T-helper 1 cell treated with Interleukin-12 subunit alpha and Interleukin-12 subunit beta and Interleukin-4 antibody, amounts not matched to agents 30 ng/mL and 1 ng/mL, for 36 hours (primary cell): ENCODE measurements at regions not wholly inside any gene's neighbourhood (a gene's known extent, or its start where the extent isn't known, plus 50 kb on each side); places are given as distances from the start of the nearest gene placed in this dataset.
"Not testable (repeated sequence)": the region's sequence is repeated elsewhere in the genome, so short reads cannot be mapped to it uniquely, and the experiment has no call there.

ENCODE experiments used
- intact Hi-C: fragments of 100-400 bp; cut with micrococcal nuclease; formaldehyde crosslinking; loops from one replicate; pipeline ENCODE4 v1.15.1; 2024

DNA sequence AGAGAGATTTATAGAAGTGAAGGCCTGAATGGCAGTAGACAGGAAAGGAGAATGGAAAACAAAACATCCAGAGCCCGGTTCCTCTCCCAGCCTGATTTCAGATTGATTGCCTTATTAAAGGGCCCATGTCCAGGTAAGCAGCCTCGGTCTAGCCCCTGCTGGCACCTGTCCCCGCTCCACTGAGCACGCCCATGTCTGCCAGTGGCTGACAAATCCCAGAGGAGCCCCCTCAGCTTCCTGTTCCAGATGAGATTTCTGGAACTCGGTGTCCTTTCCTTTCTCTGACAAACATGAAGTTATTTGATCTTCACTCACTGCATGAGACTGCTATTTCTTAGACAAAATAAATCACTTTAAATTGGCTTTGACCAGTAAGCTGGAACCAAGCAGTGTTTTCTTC lies 187.0 kb upstream of the ADCY2 start:
- intact Hi-C loops = no loop called here

DNA sequence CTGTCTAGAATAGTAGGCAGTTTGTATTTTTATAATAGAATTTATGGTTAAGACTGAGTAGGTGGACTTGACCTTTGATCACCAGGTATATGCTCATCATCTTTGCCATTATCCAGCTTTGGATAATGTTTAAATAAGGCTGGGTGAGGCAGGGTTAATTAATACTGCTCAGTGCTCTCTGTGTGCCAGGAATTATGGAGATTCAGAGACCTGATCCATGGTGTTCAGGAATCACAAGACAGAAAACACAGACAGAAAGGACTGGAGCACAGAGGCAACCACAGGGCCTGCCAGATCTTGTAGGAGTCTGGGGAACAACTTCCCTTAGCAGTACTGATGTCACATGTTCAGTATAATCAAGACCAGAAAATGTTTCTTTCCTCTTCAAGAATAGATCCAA lies 186.3 kb upstream of the ADCY2 start:
- intact Hi-C loops = no loop called here

DNA sequence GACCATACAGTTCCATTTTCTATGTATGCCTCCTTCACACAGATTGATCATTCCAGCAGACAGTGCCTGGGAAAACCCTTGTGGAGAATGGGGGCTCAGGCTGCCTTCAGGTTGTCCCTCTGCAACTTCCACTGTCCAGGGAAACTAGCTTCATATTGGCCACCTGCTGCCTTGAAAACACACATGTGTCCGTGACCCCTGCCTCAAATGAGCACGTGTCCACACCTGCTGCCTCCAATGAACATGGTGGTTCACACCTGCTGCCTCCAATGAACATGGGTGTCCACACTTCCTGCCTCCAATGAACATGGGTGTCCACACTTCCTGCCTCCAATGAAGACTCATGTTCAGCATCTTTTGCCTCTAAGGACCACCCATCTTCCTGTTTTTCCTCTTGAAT lies 185.4 kb upstream of the ADCY2 start:
- intact Hi-C loops = no loop called here

DNA sequence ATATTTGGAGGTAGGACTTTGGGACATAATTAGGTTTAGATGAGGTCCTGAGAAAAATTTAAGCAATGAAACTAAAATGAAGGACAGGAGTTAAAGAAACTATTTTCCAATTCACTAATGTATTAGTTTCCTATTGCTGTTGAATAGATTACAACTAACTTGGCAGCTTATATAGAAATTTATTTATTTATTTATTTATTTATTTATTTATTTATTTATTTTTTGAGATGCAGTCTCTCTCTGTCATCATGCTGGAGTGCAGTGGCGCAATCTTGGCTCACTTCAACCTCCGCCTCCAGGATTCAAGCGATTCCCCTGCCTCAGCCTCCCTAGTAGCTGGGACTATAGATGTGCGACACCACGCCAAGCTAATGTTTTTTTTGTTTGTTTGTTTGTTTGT lies 182.4 kb upstream of the ADCY2 start:
- intact Hi-C loops = no loop called here

DNA sequence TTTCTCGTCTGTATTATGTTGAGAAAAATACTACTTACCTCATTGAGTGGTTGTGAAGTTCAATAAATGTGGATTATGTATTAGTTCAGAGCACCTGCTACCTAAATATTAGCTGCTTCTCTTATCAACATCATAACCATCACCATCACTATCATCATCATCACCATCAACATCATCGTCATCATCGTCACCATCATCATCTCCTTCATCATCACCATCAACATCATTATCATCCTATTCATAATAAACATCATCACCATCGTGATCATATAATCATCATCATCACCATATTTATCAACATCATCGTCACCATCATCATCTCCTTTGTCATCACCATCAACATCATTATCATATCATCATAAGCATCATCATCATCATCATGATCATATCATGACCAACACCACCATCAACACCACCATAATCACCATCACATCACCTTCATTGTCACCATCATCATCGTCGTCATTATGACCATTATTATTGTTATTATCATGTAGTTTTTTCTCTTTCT lies 181.0 kb upstream of the ADCY2 start:
- intact Hi-C loops = no loop called here

DNA sequence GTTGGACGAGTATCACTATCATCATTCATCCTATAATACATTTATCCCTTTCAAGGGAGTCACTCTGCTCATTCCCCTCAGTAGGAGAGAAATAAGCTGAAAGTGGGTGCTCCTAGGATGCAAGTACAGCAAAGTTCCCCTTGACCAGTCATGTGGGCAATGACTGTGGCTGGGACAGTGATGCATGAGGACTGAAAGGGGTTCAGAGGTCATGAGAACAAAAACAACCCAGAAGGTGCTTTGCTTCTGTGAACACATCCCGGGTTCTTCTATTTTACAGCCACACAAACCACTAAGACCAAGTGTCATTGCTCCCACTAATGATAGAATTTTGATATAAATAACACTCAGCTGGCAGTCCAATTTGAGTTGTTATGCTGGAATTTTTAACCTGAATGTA lies 177.8 kb upstream of the ADCY2 start:
- intact Hi-C loops = no loop called here

DNA sequence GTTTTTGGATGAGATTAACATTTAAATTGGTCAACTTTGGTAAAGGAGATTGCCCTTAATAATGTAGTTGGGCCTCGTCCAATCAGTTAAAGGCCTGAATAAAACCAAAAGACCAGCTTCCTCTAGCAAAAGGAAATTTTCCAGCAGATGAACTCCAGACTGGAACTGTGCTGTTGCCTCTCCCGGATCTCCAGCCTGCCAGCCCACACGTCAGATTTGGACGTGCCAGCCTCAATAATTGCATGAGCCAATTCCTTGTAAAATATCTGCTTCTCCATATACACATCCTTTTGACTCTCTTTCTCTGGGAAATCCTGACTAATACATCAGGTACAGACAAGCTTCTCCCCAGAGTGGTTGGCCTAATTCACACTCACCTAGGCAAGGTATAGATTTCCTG lies 175.8 kb upstream of the ADCY2 start:
- intact Hi-C loops = no loop called here

DNA sequence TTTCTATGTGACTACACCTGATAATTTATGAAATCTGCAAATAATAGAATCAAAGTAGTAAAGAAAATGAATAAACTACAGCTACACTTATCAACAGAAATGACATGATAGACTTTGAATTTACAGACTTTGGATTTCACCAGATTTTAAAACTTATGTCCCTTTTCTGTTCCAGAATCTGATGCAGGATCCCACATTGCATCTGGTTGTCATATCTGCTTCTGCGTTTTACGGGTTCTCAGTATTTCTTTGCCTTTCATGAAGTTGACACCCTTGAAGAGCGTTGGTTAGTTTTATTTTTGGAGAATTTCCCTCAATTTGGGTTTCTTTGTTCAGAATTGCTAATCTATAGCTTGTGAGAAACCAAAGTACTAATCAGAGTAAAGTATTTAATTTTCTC lies 174.9 kb upstream of the ADCY2 start:
- intact Hi-C loops = no loop called here

DNA sequence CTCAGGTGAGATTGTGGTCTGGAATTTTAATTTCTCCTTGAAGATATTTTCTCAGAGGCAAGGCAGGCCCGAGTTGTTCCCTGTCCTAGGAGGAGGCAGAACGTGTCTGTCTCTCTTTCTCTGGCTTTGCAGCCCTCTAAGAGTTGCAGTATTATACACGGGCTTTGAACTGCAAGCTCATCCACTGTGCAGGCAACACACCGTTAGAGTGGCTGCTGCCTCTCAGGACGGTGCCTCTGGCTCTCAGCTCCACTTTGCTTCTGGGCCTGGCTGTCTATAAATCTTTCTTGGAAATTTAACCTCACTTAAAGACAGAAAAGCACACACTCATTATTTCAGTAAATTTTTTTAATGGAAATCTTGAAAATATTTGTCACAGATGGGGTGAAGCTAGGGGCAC lies 170.1 kb upstream of the ADCY2 start:
- intact Hi-C loops = no loop called here

DNA sequence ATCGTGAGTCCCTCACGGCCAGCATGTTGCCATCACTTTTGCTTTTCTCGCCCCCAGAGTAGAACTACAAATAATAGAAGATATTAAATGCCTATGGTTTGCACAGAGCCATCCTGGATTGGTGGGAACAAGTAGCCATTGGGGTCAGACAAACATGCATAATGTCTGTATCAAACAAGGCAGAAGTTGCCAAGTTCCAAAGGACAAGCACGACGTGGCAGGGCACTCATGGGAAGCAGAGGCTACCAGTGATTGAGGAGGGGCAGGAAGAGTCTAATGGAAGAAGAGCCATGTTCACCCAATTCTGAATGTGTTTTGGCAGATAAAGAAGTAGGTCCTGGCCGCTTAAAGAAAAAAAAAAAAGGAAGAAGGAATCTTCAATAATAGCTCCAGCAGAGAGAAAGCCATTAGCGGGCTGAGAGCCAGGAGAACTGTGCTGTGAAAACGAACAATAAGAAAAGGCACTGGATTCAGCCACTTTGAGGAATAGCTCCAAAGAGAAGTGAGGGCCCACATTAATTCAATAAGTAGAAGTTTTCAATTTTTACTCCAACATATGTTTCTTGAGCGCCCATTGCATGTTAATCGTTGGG lies 153.7 kb upstream of the ADCY2 start:
- intact Hi-C loops = no loop called here

DNA sequence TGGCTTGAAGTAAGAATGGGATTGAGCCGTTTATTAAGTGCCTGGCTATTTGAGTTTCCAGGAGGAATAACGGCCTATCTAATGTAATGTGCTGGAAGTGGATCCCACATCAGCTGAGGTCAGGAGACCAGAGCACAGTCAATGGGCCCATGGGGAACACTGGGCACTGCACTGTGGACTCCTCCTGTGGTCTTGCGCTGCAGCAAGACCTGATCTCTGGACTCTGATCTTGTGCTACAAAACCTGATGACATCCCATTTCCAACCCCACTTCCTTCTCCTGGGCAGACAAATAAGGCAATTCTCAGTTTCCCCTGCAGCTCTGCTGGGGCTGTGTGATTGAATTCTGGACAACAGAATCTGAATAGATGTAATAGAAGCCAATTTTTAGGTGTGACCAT lies 151.7 kb upstream of the ADCY2 start:
- intact Hi-C loops = no loop called here

DNA sequence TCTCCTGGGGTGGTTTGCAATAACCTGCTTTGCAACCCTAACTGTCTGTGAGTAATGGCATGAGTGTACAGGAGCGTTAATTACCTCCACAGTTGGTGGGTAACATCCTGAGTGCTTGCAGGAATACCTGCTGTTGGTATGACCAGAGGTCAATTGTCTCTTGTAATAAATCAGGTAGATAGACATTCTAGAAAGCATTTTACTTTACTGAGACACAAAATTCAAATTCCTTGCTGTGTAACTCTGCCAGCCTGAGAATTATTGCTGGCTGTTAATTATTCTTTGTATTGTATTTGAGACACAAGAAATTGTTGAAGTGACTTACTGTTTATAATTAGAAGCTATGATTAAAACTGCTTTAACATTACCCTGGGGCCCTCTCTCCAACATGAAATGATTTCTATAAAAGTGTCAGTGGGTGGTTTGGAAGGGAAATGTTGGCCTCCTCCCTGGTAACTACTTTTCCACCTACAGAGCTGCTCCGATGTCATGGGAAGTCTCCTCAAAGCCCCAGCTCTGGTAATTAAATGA lies 150.8 kb upstream of the ADCY2 start:
- intact Hi-C loops = no loop called here

DNA sequence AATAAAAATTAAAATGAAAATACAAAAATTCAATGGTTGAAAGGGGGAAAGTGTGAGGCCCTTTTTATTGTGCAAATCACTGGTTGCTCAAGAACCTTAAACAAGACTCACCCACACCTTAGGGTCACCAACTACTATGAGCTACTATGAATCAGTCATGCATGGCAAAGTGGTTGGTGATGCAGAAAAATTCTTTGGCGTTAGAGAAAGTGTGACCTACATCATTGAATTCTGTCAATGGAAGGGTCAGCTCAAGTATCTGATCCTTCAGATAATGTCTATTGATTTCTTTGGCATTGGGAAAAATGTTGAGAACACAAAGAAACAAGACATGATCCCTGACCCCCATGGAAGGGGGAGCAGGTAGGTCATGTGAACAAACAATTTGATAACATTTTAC lies 149.7 kb upstream of the ADCY2 start:
- intact Hi-C loops = no loop called here

DNA sequence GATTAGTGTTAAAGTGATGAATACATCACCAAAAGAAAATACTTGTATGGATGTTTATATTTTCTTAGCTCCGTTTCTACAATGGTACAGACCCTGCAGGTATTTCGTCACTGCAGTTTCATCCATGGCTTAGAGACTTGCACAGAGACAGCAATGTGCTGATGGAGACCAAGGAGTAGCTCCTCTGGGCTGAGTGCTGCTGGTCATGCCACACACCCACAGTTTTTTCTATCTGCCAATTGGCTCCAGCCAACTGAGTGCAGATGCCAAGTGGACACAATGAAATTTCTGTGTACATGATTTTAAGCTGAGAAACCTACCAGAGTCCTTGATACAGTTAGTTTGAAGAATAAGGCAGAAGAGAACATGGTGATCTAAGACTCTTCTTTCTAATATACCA lies 145.9 kb upstream of the ADCY2 start:
- intact Hi-C loops = loop anchor here (10.0 kb wide), 1 partner anchor 495 kb away; no protein-coding TSS in a partner anchor

DNA sequence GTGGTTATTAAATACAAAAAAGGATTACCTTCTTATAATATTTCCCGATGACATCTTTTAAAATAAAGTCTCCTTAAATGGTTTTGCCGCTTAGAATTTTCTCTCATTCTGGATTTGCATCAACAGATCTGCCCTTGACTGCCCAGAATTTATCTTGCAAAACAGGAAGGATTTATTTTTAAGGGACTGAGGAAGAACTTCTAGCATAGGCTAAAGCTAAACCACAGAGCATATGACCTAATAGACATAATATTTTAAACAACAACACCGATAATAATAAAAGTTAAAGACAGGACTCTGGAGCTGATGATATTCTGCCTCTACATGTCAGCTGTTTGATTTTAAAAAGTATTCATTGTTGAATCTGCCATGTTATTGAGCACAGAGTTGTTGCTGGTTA lies 145.3 kb upstream of the ADCY2 start:
- intact Hi-C loops = loop anchor here (10.0 kb wide), 1 partner anchor 494 kb away; no protein-coding TSS in a partner anchor

DNA sequence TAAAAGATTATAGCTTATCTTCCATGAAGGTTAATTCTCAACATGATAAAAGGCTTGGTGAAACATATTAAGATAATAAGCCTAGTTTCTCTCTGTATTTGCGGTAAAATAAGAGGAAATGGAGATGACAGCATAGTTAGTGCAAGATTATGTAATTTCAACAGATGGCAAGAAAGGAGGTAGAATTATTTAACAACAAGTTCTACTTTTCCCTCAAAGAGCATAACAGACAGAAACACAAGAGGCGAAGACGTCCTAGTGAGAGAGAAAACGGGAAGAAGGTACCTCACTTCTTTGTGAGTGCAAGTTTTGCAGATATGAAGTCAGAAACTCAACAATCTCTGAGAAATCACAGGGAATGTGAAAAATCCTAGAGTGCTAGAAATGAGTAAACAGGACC lies 144.8 kb upstream of the ADCY2 start:
- intact Hi-C loops = loop anchor here (10.0 kb wide), 1 partner anchor 494 kb away; no protein-coding TSS in a partner anchor

DNA sequence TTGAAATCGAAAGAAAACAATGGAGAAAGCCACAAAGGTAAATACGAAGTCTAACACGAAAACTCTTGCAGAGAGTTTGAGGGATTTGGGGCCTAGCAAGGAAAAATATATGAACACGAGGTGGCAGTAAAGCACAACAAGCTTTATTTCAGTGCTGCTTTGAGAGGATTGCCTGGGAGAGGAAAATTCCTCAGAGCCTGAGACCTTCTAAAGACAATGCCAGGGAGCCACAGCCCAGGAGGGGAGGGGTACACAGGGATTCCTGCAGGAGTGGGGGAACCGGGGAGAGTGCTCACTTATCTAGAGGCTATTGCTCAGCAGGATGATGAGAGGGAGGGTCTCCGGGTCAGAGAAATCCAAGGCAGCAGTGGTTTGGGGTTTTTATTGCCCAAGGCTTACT lies 134.9 kb upstream of the ADCY2 start:
- intact Hi-C loops = no loop called here

DNA sequence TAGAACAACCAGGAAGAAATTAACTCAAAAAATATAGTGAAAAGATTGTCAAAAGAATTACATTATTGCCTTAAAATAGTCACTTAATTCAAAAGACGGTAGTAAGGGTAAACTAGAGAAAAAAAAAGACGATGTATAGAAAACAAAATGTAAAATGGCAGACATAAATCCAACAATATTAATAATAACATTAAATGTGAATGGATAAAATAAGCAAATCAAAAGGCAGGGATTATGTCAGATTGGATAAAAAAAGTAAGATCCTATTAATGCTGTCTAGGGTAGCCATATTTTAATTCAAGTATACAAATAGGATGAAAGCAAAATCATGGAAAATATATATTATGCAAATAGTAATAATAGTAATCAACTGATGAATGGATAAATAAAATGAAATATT lies 134.0 kb upstream of the ADCY2 start:
- intact Hi-C loops = no loop called here

DNA sequence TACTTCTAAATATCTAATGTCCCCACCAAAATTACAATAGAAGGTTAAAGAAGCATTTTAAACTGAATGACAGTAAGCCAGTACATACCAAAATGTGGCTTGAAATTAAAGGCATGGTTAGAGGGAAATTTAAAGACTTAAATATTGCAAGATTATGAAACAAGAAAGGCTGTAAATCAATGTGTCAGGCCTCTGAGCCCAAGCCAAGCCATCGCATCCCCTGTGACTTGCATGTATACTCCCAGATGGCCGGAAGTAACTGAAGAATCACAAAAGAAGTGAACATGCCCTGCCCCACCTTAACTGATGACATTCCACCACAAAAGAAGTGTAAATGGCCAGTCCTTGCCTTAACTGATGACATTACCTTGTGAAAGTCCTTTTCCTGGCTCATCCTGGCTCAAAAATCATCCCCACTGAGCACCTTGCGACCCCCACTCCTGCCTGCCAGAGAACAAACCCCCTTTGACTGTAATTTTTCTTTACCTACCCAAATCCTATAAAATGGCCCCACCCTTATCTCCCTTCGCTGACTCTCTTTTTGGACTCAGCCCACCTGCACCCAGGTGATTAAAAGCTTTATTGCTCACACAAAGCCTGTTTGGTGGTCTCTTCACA lies 132.4 kb upstream of the ADCY2 start:
- intact Hi-C loops = not testable (repeated sequence)

DNA sequence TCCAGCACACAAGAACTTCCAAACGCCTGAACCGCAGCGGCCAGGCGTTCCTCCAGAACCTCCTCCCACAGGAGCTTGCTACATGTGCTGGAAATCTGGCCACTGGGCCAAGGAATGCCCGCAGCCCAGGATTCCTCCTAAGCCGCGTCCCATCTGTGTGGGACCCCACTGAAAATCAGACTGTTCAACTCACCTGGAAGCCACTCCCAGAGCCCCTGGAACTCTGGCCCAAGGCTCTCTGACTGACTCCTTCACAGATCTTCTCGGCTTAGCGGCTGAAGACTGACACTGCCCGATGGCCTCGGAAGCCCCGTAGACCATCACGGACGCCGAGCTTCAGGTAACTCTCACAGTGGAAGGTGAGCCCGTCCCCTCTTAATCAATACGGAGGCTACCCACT lies 130.2 kb upstream of the ADCY2 start:
- intact Hi-C loops = not testable (repeated sequence)

DNA sequence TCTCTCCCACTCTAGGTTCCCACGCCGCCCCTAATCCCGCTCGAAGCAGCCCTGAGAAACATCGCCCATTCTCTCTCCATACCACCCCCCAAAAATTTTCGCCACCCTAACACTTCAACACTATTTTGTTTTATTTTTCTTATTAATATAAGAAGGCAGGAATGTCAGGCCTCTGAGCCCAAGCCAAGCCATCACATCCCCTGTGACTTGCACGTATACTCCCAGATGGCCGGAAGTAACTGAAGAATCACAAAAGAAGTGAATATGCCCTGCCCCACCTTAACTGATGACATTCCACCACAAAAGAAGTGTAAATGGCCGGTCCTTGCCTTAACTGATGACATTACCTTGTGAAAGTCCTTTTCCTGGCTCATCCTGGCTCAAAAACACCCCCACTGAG lies 127.2 kb upstream of the ADCY2 start:
- intact Hi-C loops = not testable (repeated sequence)

DNA sequence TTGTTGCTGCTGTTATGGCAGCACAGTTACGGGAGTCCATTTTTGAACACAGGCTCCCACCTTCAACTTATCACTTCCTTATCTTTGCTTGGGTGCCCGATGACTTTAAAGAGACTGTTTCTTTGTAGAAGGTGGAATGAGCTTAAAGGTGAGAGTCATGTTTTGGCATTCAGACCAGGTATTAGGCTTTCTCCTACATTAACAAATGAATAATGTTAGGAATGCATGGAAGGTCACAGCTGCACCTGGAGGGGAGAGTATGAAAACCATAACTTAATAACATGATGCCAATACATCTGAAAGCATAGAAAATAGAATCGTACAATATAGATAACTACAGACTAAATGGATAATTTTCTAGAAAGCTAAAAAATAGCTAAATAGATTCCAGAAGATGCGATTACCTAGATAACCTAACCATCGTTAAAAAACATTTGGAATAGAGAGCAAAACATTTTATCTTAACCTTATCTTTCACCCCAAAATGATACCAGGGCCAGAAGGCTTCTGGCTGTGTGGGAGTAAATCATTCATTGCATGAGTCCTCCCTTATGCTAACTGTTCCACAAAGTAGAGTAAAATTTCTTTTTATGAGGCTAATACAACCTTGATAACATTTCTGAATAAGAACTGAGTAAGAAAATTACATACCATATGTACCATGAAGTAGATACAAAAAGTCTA lies 126.2 kb upstream of the ADCY2 start:
- intact Hi-C loops = no loop called here
